CD4-positive, alpha-beta T cell (primary cell): ENCODE measurements at regions not wholly inside any gene's neighbourhood (a gene's known extent, or its start where the extent isn't known, plus 50 kb on each side); places are given as distances from the start of the nearest gene placed in this dataset.

Source experiments
- ATAC-seq: fragments of 200-7000 bp; cut with Tn5 transposase; one replicate; pipeline ENCODE4 v1.10.0; 2022; ENCODE audit warnings: mild to moderate bottlenecking; ENCODE audit not compliant: poor library complexity
- CTCF ChIA-PET: fragments of 350-600 bp; sonication (Branson Sonifier 250); formaldehyde crosslinking; loops from one replicate; lab custom pipeline; 2021; ENCODE audit warnings: antibody characterized with exemption, inconsistent platforms; lab: Charles Lee
- POLR2A ChIA-PET: fragments of 350-600 bp; sonication (Branson Sonifier 250); formaldehyde crosslinking; loops from one replicate; lab custom pipeline; 2021; ENCODE audit warnings: antibody characterized with exemption, inconsistent platforms; lab: Charles Lee
- DNase-seq, 14 experiments: peaks; one replicate each; pipeline ENCODE4 v3.0.0-alpha.2; 2013 to 2020; ENCODE audit warnings: mixed read lengths in 2 of 14
- H3K27ac ChIP-seq, 2 donors: one replicate each; pipeline versions ENCODE4 v1.5.1 to v1.7.0; 2013; ENCODE audit warnings: low read length in 2 of 2, low read depth in 1 of 2, mild to moderate bottlenecking in 1 of 2
- H3K27me3 ChIP-seq, 2 experiments: 1 replicate in 1 of 2; 2 replicates in 1 of 2; pipeline versions ENCODE4 v1.6.1 to v1.7.0; 2013; ENCODE audit warnings: low read length in 2 of 2, control low read depth in 1 of 2, mild to moderate bottlenecking in 1 of 2, moderate library complexity in 1 of 2; ENCODE audit not compliant: insufficient read depth in 2 of 2, control insufficient read depth in 1 of 2
- H3K36me3 ChIP-seq: one replicate; pipeline ENCODE4 v1.6.1; 2013; ENCODE audit warnings: low read length, control low read depth; ENCODE audit not compliant: insufficient read depth
- H3K4me1 ChIP-seq: one replicate; pipeline ENCODE4 v1.6.1; 2013; ENCODE audit warnings: low read length, control low read depth; ENCODE audit not compliant: insufficient read depth
- H3K4me3 ChIP-seq: one replicate; pipeline ENCODE4 v1.5.1; 2013; ENCODE audit warnings: mild to moderate bottlenecking, low read length, moderate library complexity
- H3K9me3 ChIP-seq, 2 experiments: 1 replicate in 1 of 2; 2 replicates in 1 of 2; pipeline versions ENCODE4 v1.6.1 to v1.7.0; 2013; ENCODE audit warnings: low read length in 2 of 2, mild to moderate bottlenecking in 2 of 2, control low read depth in 1 of 2, moderate library complexity in 1 of 2; ENCODE audit not compliant: control insufficient read depth in 1 of 2, insufficient read depth in 1 of 2
- H3K27ac Mint-ChIP-seq: one replicate; pipeline ENCODE4 v1.8.0; 2020; ENCODE audit warnings: mixed read lengths
- H3K27me3 Mint-ChIP-seq: one replicate; pipeline ENCODE4 v1.8.0; 2021; ENCODE audit warnings: mixed read lengths
- H3K36me3 Mint-ChIP-seq: one replicate; pipeline ENCODE4 v1.8.0; 2021; ENCODE audit warnings: low read depth, mixed read lengths
- H3K4me1 Mint-ChIP-seq: one replicate; pipeline ENCODE4 v1.8.0; 2021; ENCODE audit warnings: low read depth, mixed read lengths
- H3K4me3 Mint-ChIP-seq: one replicate; pipeline ENCODE4 v1.8.0; 2020; ENCODE audit warnings: mild to moderate bottlenecking, mixed read lengths
- H3K9me3 Mint-ChIP-seq: one replicate; pipeline ENCODE4 v1.8.0; 2020; ENCODE audit warnings: mixed read lengths
- CTCF ChIP-seq: fragments of 200-600 bp; IDR thresholded peaks from one replicate; pipeline ENCODE4 v1.8.0; 2022; ENCODE audit warnings: antibody characterized with exemption, mild to moderate bottlenecking
- intact Hi-C, 2 experiments: fragments of 100-400 bp; cut with DNase I in 1 of 2; cut with micrococcal nuclease in 1 of 2; formaldehyde crosslinking; loops; one replicate each; pipeline versions ENCODE4 v1.15.1 to v1.9.0; 2023 to 2025; cut with DNase I, micrococcal nuclease

DNA sequence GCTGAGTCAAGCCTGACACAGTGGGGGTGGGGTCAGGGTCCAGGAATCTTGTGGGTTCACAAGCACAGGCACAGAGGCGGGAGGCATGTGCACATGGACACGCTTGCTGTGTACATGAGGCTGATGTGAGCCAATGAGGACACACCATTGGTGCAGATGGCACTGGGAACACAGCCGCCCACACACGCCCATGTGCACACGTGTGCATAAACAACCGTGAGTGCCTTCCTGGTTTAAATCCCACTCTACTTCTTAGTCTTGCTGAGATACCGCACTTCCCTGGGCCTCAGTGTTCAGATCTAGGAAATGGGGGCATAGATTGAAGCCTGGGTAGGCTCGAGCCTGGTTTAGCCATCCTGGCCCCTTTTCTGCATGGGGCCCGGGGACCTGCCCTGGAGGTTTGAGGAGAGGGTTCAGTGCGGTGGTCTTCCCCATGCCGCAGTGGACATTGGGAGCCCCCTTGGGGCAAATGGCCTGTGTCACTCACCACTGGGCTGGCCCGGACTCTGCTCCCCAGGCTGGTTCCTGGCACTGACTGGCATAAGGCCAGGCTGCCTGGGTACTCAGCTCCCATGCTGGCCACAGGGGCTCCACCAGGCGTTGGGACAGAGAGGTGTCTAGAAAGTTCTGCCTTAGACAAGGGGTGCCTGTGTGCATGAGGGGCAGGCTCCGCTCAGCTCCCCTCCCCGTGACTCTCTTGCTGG is 60.2 kb downstream of the CEBPB start:
- Histone ChIP-seq H3K27me3 (no peaks in the 10 kb centered on the region), H3K4me1 (no peaks in the 10 kb centered on the region), H3K9me3 (no peaks in the 10 kb centered on the region), H3K4me3 (no peak overlapping the region), H3K27ac (no peak overlapping the region), H3K36me3 (no peaks in the 10 kb centered on the region)
- ChIA-PET CTCF (no interaction called here), POLR2A (no interaction called here)
- Mint-ChIP-seq H3K4me1 (no peaks in the 10 kb centered on the region), H3K27me3 (no peaks in the 10 kb centered on the region), H3K9me3 (no peaks in the 10 kb centered on the region), H3K4me3 (no peak overlapping the region), H3K27ac (no peak overlapping the region), H3K36me3 (no peaks in the 10 kb centered on the region)
- no peak for TF ChIP-seq CTCF
- intact Hi-C loops, result no loop called here
- DNase-seq, result no peak
- ATAC-seq, result no peak

- no peak overlapping the region for H3K4me3 ChIP-seq
- H3K36me3 Mint-ChIP-seq, result no peaks in the 10 kb centered on the region
- CTCF ChIA-PET, result no interaction called here
- H3K4me1 Mint-ChIP-seq, result no peaks in the 10 kb centered on the region
- intact Hi-C loops, result no loop called here
- no peak for TF ChIP-seq CTCF
- H3K9me3 ChIP-seq, result no peaks in the 10 kb centered on the region
- no peaks in the 10 kb centered on the region for H3K4me1 ChIP-seq
- H3K9me3 Mint-ChIP-seq, result no peaks in the 10 kb centered on the region
- POLR2A ChIA-PET, result no interaction called here
- H3K27ac ChIP-seq, result no peak overlapping the region
- H3K36me3 ChIP-seq, result no peaks in the 10 kb centered on the region
- no peak for ATAC-seq
- H3K27me3 Mint-ChIP-seq, result no peaks in the 10 kb centered on the region
- H3K27me3 ChIP-seq, result no peaks in the 10 kb centered on the region
- DNase-seq, result no peak
- H3K27ac Mint-ChIP-seq, result no peak overlapping the region
- no peak overlapping the region for H3K4me3 Mint-ChIP-seq
Measured at GRCh38 chr20:50251383-50251748, 60.7 kb downstream of the CEBPB start.

DNA sequence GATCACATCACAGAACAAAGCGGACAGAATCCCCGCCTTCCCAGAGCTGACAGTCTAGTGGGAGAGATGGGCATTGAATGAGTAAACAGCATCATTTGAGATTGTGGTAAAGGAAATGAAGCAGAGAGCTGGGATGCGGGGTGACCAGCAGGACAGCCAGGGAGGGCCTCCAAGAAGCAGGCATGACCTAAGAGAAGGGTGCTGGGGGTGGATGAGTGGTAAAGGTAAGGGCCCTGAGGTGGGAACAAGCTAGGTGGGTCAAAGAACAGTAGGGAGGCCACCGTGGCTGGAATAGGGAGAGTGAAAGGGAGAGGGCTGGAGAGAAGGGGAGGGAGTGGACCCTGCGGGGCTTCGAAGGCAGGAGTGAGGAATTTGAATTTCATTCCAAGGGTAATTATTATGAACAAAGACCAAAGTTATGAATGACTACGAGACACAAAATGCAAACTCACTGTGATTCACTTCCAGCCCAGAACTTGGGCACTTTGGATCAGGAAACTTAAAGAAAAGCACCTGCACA is 61.4 kb downstream of the CEBPB start:
- Histone ChIP-seq H3K4me1 (no peaks in the 10 kb centered on the region), H3K4me3 (no peak overlapping the region), H3K27me3 (no peaks in the 10 kb centered on the region), H3K9me3 (no peaks in the 10 kb centered on the region), H3K27ac (no peak overlapping the region), H3K36me3 (no peaks in the 10 kb centered on the region)
- DNase-seq (no peak), ATAC-seq (no peak)
- Mint-ChIP-seq H3K4me3 (no peak overlapping the region), H3K4me1 (no peaks in the 10 kb centered on the region), H3K27me3 (no peaks in the 10 kb centered on the region), H3K9me3 (no peaks in the 10 kb centered on the region), H3K36me3 (no peaks in the 10 kb centered on the region), H3K27ac (no peak overlapping the region)
- ChIA-PET CTCF (no interaction called here), POLR2A (no interaction called here)
- intact Hi-C loops, result no loop called here
- TF ChIP-seq CTCF, result no peak
